Uterus (tissue), 3 donors: ENCODE measurements at regions not wholly inside any gene's neighbourhood (a gene's known extent, or its start where the extent isn't known, plus 50 kb on each side); places are given as distances from the start of the nearest gene placed in this dataset.

Source experiments
- DNase-seq, 2 donors: peaks; one replicate each; pipeline ENCODE4 v3.0.0-alpha.2; 2019 to 2020
- H3K27ac ChIP-seq, 2 donors: fragments of 200-600 bp; sonication (generic); 1 replicate in 1 of 2; 2 replicates in 1 of 2; pipeline ENCODE4 v1.5.1; 2016 to 2018
- H3K27me3 ChIP-seq, 2 donors: fragments of 200-600 bp; sonication (generic); one replicate each; pipeline ENCODE4 v1.5.1; 2018 to 2019; ENCODE audit warnings: control low read depth in 1 of 2
- H3K36me3 ChIP-seq, 2 donors: fragments of 200-600 bp; sonication (generic); one replicate each; pipeline ENCODE4 v1.5.1; 2019; ENCODE audit warnings: control low read depth in 1 of 2
- H3K4me1 ChIP-seq, 2 donors: fragments of 200-600 bp; sonication (generic); one replicate each; pipeline ENCODE4 v1.5.1; 2018 to 2019; ENCODE audit warnings: control low read depth in 1 of 2
- H3K4me3 ChIP-seq, 2 donors: fragments of 200-600 bp; sonication (generic); 1 replicate in 1 of 2; 2 replicates in 1 of 2; pipeline ENCODE4 v1.5.1; 2018 to 2019; ENCODE audit warnings: mild to moderate bottlenecking in 1 of 2
- H3K9me3 ChIP-seq, 2 donors: fragments of 200-600 bp; sonication (generic); one replicate each; pipeline ENCODE4 v1.5.1; 2019; ENCODE audit warnings: control low read depth in 1 of 2
- CTCF ChIP-seq, 4 experiments: fragments of 200-600 bp in 2 of 4; fragments of 450-650 bp in 2 of 4; sonication (generic) in 2 of 4; IDR thresholded peaks; one replicate each; pipeline ENCODE4 v1.5.1; 2016 to 2019; ENCODE audit warnings: antibody characterized with exemption in 4 of 4, mild to moderate bottlenecking in 2 of 4, moderate library complexity in 1 of 4
- POLR2A ChIP-seq, 2 donors: fragments of 450-650 bp; IDR thresholded peaks; one replicate each; pipeline ENCODE4 v1.6.1; 2016; ENCODE audit warnings: antibody characterized with exemption in 2 of 2, mild to moderate bottlenecking in 1 of 2, moderate library complexity in 1 of 2
- intact Hi-C: fragments of 100-400 bp; cut with DNase I; formaldehyde crosslinking; loops from one replicate; pipeline ENCODE4 v1.15.1; 2023; ENCODE audit warnings: low total_unique reads
- donor health status: DM: yes; HTN: yes; CAD: no.

GRCh38 chr22:49269928-49270327 is 557.7 kb downstream of the BRD1 start:
- intact Hi-C loops = no loop called here
- no peak for TF ChIP-seq CTCF (IDR thresholded peaks at IDR 0.05)
- TF ChIP-seq POLR2A (IDR thresholded peaks at IDR 0.05) = no peak
- Histone ChIP-seq H3K4me3 (no peak overlapping the region), H3K27ac (no peak overlapping the region), H3K27me3 (no peaks in the 10 kb centered on the region), H3K36me3 (no peaks in the 10 kb centered on the region), H3K4me1 (no peaks in the 10 kb centered on the region), H3K9me3 (no peaks in the 10 kb centered on the region)
- no peak for DNase-seq

- H3K36me3 ChIP-seq = no peaks in the 10 kb centered on the region
- no peak overlapping the region for H3K4me3 ChIP-seq
- H3K9me3 ChIP-seq = no peaks in the 10 kb centered on the region
- TF ChIP-seq POLR2A (IDR thresholded peaks at IDR 0.05) (no peak), CTCF (IDR thresholded peaks at IDR 0.05) (no peak)
- DNase-seq = no peak
- H3K4me1 ChIP-seq = no peaks in the 10 kb centered on the region
- intact Hi-C loops = no loop called here
- H3K27ac ChIP-seq = no peak overlapping the region
- no peaks in the 10 kb centered on the region for H3K27me3 ChIP-seq
Measured at GRCh38 chr22:49269371-49269770, 558.3 kb downstream of the BRD1 start.

- no peak for DNase-seq
Measured at GRCh38 chr22:49268924-49269323, 558.7 kb downstream of the BRD1 start.

GRCh38 chr22:49267996-49268395 is 559.7 kb downstream of the BRD1 start:
- no peak for TF ChIP-seq CTCF (IDR thresholded peaks at IDR 0.05)
- TF ChIP-seq POLR2A (IDR thresholded peaks at IDR 0.05) = no peak
- no peaks in the 10 kb centered on the region for H3K27me3 ChIP-seq
- no peaks in the 10 kb centered on the region for H3K4me1 ChIP-seq
- DNase-seq = no peak
- H3K27ac ChIP-seq = no peak overlapping the region
- intact Hi-C loops = no loop called here
- H3K9me3 ChIP-seq = no peaks in the 10 kb centered on the region
- no peak overlapping the region for H3K4me3 ChIP-seq
- H3K36me3 ChIP-seq = no peaks in the 10 kb centered on the region

More at GRCh38 chr22:49268924-49269323, 558.7 kb downstream of the BRD1 start:
- Histone ChIP-seq H3K27me3 (no peaks in the 10 kb centered on the region), H3K36me3 (no peaks in the 10 kb centered on the region), H3K4me1 (no peaks in the 10 kb centered on the region), H3K4me3 (no peak overlapping the region), H3K9me3 (no peaks in the 10 kb centered on the region), H3K27ac (no peak overlapping the region)
- intact Hi-C loops = no loop called here
- TF ChIP-seq CTCF (IDR thresholded peaks at IDR 0.05) (no peak), POLR2A (IDR thresholded peaks at IDR 0.05) (no peak)

- TF ChIP-seq POLR2A (IDR thresholded peaks at IDR 0.05) (no peak), CTCF (IDR thresholded peaks at IDR 0.05) (no peak)
- no peaks in the 10 kb centered on the region for H3K4me1 ChIP-seq
- H3K27ac ChIP-seq = no peak overlapping the region
- DNase-seq = no peak
- H3K36me3 ChIP-seq = no peaks in the 10 kb centered on the region
- H3K4me3 ChIP-seq = no peak overlapping the region
- no peaks in the 10 kb centered on the region for H3K9me3 ChIP-seq
- intact Hi-C loops = no loop called here
- no peaks in the 10 kb centered on the region for H3K27me3 ChIP-seq
Measured at GRCh38 chr22:49266561-49267519, 560.8 kb downstream of the BRD1 start.
